Urinary bladder (tissue), 3 donors: ENCODE measurements at regions not wholly inside any gene's neighbourhood (a gene's known extent, or its start where the extent isn't known, plus 50 kb on each side); places are given as distances from the start of the nearest gene placed in this dataset.
A peak's percentile ranks its signal among the peaks of the same experiment; 100 is the strongest.

Experiments used
- DNase-seq: peaks from one replicate; pipeline ENCODE4 v3.0.0-alpha.2; 2015; ENCODE audit errors: extremely low spot score
- H3K27ac ChIP-seq: one replicate; pipeline ENCODE4 v1.5.1; 2013; ENCODE audit warnings: low read depth, mild to moderate bottlenecking, moderate library complexity
- H3K36me3 ChIP-seq: one replicate; pipeline ENCODE4 v1.6.1; 2013; ENCODE audit warnings: mild to moderate bottlenecking, moderate library complexity; ENCODE audit not compliant: insufficient read depth
- H3K4me1 ChIP-seq: one replicate; pipeline ENCODE4 v1.6.1; 2013; ENCODE audit warnings: mild to moderate bottlenecking, moderate library complexity; ENCODE audit not compliant: insufficient read depth
- H3K4me3 ChIP-seq: one replicate; pipeline ENCODE4 v1.5.1; 2013; ENCODE audit warnings: low read depth, low read length
- WGBS: extraction: QIAGEN DNeasy Blood & Tissue Kit; methylation state at CpG from one replicate; pipeline ENCODE4 v1.1.7; 2013; 5-methylcytosine and 5-hydroxymethylcytosine counted together
- donor health status: healthy with polysubstance abuse.
- donor health status: healthy.

DNA sequence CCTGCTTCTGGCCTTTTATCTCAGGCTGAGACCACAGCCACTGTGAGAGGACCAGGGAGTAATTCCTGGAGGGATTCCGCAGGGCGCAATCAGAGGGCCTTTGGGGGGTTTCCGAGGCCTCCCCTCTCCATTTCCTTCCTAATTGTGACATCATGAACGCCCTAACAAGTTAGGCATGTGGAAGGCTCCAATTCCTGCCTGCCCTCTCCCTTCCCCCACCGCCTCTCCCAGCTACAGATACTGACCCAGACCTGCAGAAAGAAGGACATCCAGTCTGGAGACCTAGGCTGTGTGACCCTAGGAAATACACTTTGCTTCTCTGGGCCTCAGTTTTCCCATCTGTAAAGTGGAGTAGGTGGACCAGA is 637.9 kb downstream of the MED13L start:
- no peaks in the 10 kb centered on the region for H3K36me3 ChIP-seq
- no peak overlapping the region for H3K27ac ChIP-seq
- no peak overlapping the region for H3K4me3 ChIP-seq
- DNase-seq, result no peak
- H3K4me1 ChIP-seq, result no peaks in the 10 kb centered on the region
- 69% methylated on average over 5 of the region's 5 CpGs for WGBS

DNA sequence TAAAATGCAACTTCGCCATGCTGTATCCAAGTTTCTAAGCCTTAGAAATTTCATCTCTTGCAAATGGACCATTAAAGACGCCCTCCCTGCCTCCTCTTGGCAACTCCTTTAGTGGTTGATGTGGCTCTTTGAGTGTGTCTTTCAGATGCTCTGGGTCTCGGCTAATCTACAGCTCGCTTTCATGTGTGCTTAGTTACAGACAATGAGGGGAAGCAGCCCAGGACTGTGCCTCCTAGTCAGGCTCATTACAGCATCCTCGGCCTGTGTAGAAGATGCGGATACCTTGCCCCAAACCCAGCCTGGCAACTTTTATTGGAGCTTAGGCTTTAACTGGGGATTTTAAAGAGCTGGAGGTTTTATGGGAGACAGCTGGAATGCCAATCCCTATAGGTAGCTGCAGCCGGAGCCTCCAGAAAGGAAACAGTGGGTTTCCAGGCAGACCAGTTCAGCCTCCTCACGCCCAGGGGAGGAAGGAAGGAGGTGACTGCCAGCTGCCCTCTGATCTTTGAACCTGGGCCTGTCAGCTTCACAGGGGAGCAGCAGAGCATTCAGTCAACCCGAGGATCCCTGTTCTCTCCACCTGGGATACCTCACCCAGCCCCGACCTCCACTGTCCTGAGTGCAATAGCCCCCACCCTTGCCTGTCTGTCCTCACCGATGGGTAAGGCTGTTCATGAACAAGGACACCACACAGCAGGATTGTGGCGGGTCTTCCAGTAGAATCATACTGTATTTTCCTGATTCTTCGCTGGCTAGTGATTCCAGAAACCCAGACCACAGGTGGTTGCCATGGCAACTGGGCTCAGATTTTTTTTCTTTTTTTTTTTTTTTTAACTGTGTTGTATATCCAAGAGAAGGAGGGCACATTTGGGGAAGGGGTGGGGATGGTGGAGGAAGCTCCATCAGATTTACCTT is 638.5 kb downstream of the MED13L start:
- Histone ChIP-seq H3K4me3 (no peak overlapping the region), H3K4me1 (no peaks in the 10 kb centered on the region), H3K27ac (no peak overlapping the region), H3K36me3 (no peaks in the 10 kb centered on the region)
- WGBS, result 60% methylated on average over 13 of the region's 13 CpGs
- peak; percentile 13 for DNase-seq

DNA sequence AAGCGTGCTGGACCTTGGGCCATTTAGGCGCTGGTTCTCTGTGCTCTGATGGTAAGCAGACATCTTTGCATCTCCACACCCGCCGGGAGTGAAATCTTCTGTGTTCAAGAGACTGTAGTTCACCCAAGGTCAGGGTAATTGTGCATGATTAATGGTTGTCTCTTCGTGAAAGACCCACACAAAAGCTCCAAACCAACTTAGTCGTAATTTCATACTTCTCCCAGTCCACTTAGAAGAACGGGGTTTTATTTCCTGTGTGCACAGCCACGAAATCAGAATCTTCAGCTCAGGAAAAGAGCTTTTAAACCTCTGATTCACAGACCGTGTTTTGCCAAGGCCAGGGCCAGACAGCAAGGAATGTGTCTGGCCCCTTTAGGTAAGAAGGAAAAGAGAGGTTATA is 640.9 kb downstream of the MED13L start:
- WGBS, result 53% methylated on average over 9 of the region's 9 CpGs
- no peaks in the 10 kb centered on the region for H3K4me1 ChIP-seq
- no peaks in the 10 kb centered on the region for H3K36me3 ChIP-seq
- no peak overlapping the region for H3K27ac ChIP-seq
- no peak overlapping the region for H3K4me3 ChIP-seq
- DNase-seq, result no peak

GRCh38 chr12:115632308-115632707 is 645.2 kb downstream of the MED13L start:
- no peak overlapping the region for H3K4me3 ChIP-seq
- H3K36me3 ChIP-seq, result no peaks in the 10 kb centered on the region
- H3K27ac ChIP-seq, result no peak overlapping the region
- H3K4me1 ChIP-seq, result no peaks in the 10 kb centered on the region
- DNase-seq, result no peak

- Histone ChIP-seq H3K27ac (no peak overlapping the region), H3K36me3 (no peaks in the 10 kb centered on the region), H3K4me3 (no peak overlapping the region), H3K4me1 (no peaks in the 10 kb centered on the region)
- no peak for DNase-seq
- WGBS, result 47% methylated on average over 8 of the region's 8 CpGs
These were observed 647.4 kb downstream of the MED13L start for GRCh38 chr12:115630136-115630535.

DNA sequence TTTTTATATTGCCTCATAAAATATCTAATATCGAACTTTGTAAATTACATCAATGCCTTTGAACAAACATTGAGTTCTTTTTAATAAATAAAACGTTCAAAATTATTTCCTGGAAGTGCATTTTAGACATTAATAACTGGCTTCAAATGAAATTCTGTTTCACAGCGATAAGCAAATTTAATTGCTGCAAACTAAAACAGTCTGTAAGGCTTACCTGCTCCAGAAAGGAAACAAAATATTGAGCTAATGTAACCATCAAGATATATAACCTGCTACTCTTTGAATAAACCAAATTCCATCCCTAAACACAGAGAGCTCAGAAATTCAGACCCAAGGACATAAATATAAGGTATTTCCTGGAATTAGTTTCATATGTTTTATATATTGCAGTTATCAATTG is 651.3 kb downstream of the MED13L start:
- Histone ChIP-seq H3K4me3 (no peak overlapping the region), H3K4me1 (no peaks in the 10 kb centered on the region), H3K36me3 (no peaks in the 10 kb centered on the region), H3K27ac (no peak overlapping the region)
- no peak for DNase-seq
- 59% methylated on average over 3 of the region's 3 CpGs for WGBS

DNA sequence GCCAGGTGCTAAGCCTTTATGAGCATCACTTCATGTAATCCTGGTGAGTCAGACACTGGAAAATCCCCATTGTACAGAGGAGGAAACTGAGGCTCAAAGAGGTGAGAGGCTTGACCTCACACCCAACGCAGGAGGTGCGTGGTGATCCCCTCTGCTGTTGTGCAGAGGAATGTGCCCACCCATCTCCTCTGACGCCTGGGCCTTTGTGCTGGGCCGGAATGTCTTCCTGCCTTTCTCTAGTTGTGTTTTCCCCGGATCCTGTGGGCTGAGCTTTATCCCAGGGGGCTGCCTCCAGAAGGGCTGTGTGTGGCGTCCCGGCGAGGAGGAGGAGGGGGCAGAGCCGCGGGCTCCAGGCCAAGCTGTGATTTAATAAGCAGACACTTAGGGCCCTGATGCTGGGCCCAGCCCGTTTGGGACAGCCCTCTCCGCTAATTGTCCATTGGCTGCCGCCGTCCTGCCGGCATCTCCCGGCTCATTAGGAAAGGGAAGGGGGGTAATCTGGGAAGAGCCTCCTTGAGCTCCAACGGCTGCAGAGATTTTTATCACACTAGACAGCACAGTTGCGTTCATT is 653.6 kb downstream of the MED13L start:
- Histone ChIP-seq H3K27ac (no peak overlapping the region), H3K4me1 (no peaks in the 10 kb centered on the region), H3K4me3 (no peak overlapping the region), H3K36me3 (no peaks in the 10 kb centered on the region)
- WGBS, result 25% methylated on average over 18 of the region's 18 CpGs
- DNase-seq, result peak; percentile 31

GRCh38 chr12:115623275-115623674 is 654.2 kb downstream of the MED13L start:
- no peaks in the 10 kb centered on the region for H3K4me1 ChIP-seq
- 90% methylated on average over 5 of the region's 5 CpGs for WGBS
- no peak overlapping the region for H3K27ac ChIP-seq
- DNase-seq, result no peak
- no peak overlapping the region for H3K4me3 ChIP-seq
- H3K36me3 ChIP-seq, result no peaks in the 10 kb centered on the region

- 71% methylated on average over 4 of the region's 4 CpGs for WGBS
- H3K36me3 ChIP-seq, result no peaks in the 10 kb centered on the region
- H3K4me3 ChIP-seq, result no peak overlapping the region
- no peak for DNase-seq
- H3K27ac ChIP-seq, result no peak overlapping the region
- no peaks in the 10 kb centered on the region for H3K4me1 ChIP-seq
These were observed 656.7 kb downstream of the MED13L start for GRCh38 chr12:115620816-115621215.

GRCh38 chr12:115619889-115620288 is 657.6 kb downstream of the MED13L start:
- no peak for DNase-seq
- no peak overlapping the region for H3K27ac ChIP-seq
- no peak overlapping the region for H3K4me3 ChIP-seq
- 84% methylated on average over 3 of the region's 3 CpGs for WGBS
- H3K4me1 ChIP-seq, result no peaks in the 10 kb centered on the region
- H3K36me3 ChIP-seq, result no peaks in the 10 kb centered on the region

DNA sequence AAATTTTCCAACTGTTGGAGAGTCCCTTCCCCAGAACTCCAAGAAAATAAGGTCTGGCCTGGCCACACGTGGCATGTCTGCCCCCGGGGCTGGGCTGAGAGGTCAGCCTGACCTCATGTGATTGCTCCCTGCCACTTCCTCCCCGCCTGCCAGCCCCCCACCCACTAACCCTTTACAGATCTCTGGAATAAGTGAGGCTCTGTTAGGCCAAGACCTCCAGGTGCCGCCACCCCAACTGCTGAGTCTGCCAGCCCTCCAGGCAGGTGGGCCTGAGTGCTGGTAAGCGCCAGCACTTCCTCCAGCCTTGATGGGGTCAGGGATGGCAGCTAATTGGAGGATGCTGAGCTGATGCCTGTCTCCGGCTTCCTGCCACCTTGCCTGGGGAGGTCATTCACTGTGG is 658.4 kb downstream of the MED13L start:
- no peak overlapping the region for H3K27ac ChIP-seq
- H3K4me1 ChIP-seq, result no peaks in the 10 kb centered on the region
- H3K4me3 ChIP-seq, result no peak overlapping the region
- DNase-seq, result no peak
- WGBS, result 84% methylated on average over 6 of the region's 6 CpGs
- H3K36me3 ChIP-seq, result no peaks in the 10 kb centered on the region

GRCh38 chr12:115618105-115618504 is 659.4 kb downstream of the MED13L start:
- WGBS, result 96% methylated on average over 7 of the region's 7 CpGs
- Histone ChIP-seq H3K36me3 (no peaks in the 10 kb centered on the region), H3K27ac (no peak overlapping the region), H3K4me1 (no peaks in the 10 kb centered on the region), H3K4me3 (no peak overlapping the region)
- DNase-seq, result no peak

DNA sequence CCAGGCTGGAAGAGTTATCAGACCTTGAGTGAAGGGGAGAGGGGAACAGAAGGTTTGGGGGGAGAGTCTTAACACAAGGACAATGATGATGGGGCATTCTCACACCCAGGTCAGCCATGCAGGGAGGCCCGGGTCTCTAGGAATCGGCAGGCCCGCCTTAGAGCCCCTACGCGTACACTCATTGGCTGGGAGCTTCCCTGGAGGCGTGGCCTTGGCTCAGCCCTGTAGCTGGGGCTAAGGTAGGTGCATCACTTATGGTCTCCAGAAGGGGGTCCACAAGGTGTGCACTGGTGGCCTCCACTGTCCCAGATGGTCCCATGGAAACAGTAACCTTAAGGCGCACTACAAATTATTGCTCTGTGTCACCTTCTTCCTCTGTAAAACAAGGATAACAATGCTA is 660.1 kb downstream of the MED13L start:
- no peaks in the 10 kb centered on the region for H3K4me1 ChIP-seq
- no peak for DNase-seq
- H3K36me3 ChIP-seq, result no peaks in the 10 kb centered on the region
- no peak overlapping the region for H3K27ac ChIP-seq
- 90% methylated on average over 7 of the region's 7 CpGs for WGBS
- H3K4me3 ChIP-seq, result no peak overlapping the region

DNA sequence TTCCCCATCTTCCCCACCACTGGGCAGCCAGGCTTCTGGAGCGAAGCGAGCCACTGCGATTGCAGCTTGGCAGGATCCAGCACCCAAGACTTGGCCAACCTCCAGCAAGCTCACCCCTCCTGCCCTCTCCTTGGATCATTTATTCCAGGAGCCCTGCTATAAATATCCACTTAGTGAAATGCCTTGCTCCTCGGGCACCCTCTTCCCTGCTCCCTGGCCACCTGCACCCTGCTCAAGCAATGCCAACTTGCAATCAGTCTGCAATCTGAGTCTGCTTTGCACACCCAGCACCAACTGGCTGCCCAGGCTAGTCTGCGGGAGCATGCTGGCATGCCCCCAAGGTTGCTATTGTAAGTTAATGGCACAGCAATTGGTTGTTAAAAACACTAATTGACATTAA is 666.0 kb downstream of the MED13L start:
- Histone ChIP-seq H3K27ac (no peak overlapping the region), H3K36me3 (no peaks in the 10 kb centered on the region), H3K4me3 (no peak overlapping the region), H3K4me1 (no peaks in the 10 kb centered on the region)
- WGBS, result 65% methylated on average over 5 of the region's 5 CpGs
- no peak for DNase-seq
